ENCODE measurements at regions not wholly inside any gene's neighbourhood (a gene's known extent, or its start where the extent isn't known, plus 50 kb on each side); places are given as distances from the start of the nearest gene placed in this dataset.

GRCh38 chr2:35228584-35228983 is 1127.0 kb upstream of the CRIM1 start:
- no peak overlapping the region for H3K27ac ChIP-seq (ENCODE audit: low read depth, low read length, poor library complexity, severe bottlenecking)
- DNase-seq (ENCODE audit: low spot score): no peak
- no TSS peak for BruUV-seq (replicated peaks)
- ChIA-PET POLR2A (no interaction called here), CTCF (ENCODE audit: unreplicated experiment) (no interaction called here)
- H4K20me1 ChIP-seq (ENCODE audit: insufficient read depth, low read length): no peaks in the 10 kb centered on the region
- H3K4me1 ChIP-seq (ENCODE audit: insufficient read depth, low read length, poor library complexity, severe bottlenecking): no peaks in the 10 kb centered on the region
- H3K9me2 ChIP-seq (ENCODE audit: insufficient read depth, low read length): no peaks in the 10 kb centered on the region
- no peaks in the 10 kb centered on the region for H3K9me3 ChIP-seq (ENCODE audit: low read length)
- H3K4me3 ChIP-seq (ENCODE audit: low read depth, low read length, poor library complexity, severe bottlenecking): no peak overlapping the region
- intact Hi-C loops (cut with micrococcal nuclease; ENCODE audit: unreplicated experiment): no loop called here
- no peak overlapping the region for H2AFZ ChIP-seq (ENCODE audit: low read length)
- H3K36me3 ChIP-seq (ENCODE audit: insufficient read depth, low read length): no peaks in the 10 kb centered on the region
- TF ChIP-seq, protein P1, sequence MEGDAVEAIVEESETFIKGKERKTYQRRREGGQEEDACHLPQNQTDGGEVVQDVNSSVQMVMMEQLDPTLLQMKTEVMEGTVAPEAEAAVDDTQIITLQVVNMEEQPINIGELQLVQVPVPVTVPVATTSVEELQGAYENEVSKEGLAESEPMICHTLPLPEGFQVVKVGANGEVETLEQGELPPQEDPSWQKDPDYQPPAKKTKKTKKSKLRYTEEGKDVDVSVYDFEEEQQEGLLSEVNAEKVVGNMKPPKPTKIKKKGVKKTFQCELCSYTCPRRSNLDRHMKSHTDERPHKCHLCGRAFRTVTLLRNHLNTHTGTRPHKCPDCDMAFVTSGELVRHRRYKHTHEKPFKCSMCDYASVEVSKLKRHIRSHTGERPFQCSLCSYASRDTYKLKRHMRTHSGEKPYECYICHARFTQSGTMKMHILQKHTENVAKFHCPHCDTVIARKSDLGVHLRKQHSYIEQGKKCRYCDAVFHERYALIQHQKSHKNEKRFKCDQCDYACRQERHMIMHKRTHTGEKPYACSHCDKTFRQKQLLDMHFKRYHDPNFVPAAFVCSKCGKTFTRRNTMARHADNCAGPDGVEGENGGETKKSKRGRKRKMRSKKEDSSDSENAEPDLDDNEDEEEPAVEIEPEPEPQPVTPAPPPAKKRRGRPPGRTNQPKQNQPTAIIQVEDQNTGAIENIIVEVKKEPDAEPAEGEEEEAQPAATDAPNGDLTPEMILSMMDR (conservative IDR thresholded peaks at IDR 0.05; ENCODE audit: low read length): no peak
- TF ChIP-seq EZH2phosphoT487 (IDR thresholded peaks at IDR 0.05; ENCODE audit: borderline replicate concordance, low read depth, low read length): no peak
- no peaks in the 10 kb centered on the region for H3K79me2 ChIP-seq (ENCODE audit: insufficient read depth, low read depth, low read length)
- no peak overlapping the region for H3K4me2 ChIP-seq (ENCODE audit: low read length)

GRCh38 chr2:35220461-35220860 is 1135.1 kb upstream of the CRIM1 start:
- ChIA-PET CTCF (ENCODE audit: unreplicated experiment) (no interaction called here), POLR2A (interaction anchor here (0.6 to 0.7 kb wide), 2 partner anchors 10 to 1321 kb away, joined by 3 to 4 read pairs; no protein-coding TSS in a partner anchor)
- H3K36me3 ChIP-seq (ENCODE audit: insufficient read depth, low read length): no peaks in the 10 kb centered on the region
- H3K9me2 ChIP-seq (ENCODE audit: insufficient read depth, low read length): no peaks in the 10 kb centered on the region
- no peaks in the 10 kb centered on the region for H4K20me1 ChIP-seq (ENCODE audit: insufficient read depth, low read length)
- no peaks in the 10 kb centered on the region for H3K79me2 ChIP-seq (ENCODE audit: insufficient read depth, low read depth, low read length)
- intact Hi-C loops (cut with micrococcal nuclease; ENCODE audit: unreplicated experiment): no loop called here
- TF ChIP-seq EZH2phosphoT487 (IDR thresholded peaks at IDR 0.05; ENCODE audit: borderline replicate concordance, low read depth, low read length): no peak
- TF ChIP-seq, protein P1 (conservative IDR thresholded peaks at IDR 0.05; ENCODE audit: low read length): no peak
- no peak overlapping the region for H3K4me2 ChIP-seq (ENCODE audit: low read length)
- no peak overlapping the region for H3K4me3 ChIP-seq (ENCODE audit: low read depth, low read length, poor library complexity, severe bottlenecking)
- no peak overlapping the region for H2AFZ ChIP-seq (ENCODE audit: low read length)
- H3K9me3 ChIP-seq (ENCODE audit: low read length): no peaks in the 10 kb centered on the region
- no TSS peak for BruUV-seq (replicated peaks)
- no peak for DNase-seq (ENCODE audit: low spot score)
- no peak overlapping the region for H3K27ac ChIP-seq (ENCODE audit: low read depth, low read length, poor library complexity, severe bottlenecking)
- H3K4me1 ChIP-seq (ENCODE audit: insufficient read depth, low read length, poor library complexity, severe bottlenecking): no peaks in the 10 kb centered on the region

DNA sequence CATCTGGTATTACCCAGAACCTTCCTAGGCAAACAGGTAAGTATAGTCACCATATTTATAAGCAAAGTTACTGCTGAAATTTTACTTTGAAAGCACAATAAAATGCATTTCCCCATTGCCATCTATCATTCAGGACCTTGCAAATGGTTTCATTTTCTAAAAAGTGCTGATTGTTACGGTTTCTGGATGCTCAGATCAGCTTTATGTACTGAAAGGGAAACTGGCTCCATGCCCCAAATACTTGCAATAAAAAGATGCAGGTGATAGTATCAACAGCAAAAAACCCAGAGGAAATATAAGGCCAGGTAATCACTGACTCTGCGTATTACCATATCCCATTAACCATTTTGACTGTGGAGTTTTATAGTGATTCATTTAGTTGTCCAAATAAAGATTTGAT is 1150.7 kb upstream of the CRIM1 start:
- POLR2A ChIA-PET: interaction anchor here (0.6 to 0.9 kb wide), 2 partner anchors 48 to 153 kb away, joined by 3 read pairs; no protein-coding TSS in a partner anchor

More for the DNA sequence above, 1150.7 kb upstream of the CRIM1 start:
- no peaks in the 10 kb centered on the region for H3K79me2 ChIP-seq (ENCODE audit: insufficient read depth, low read depth, low read length)
- intact Hi-C loops (cut with micrococcal nuclease; ENCODE audit: unreplicated experiment): no loop called here
- no peak for TF ChIP-seq EZH2phosphoT487 (IDR thresholded peaks at IDR 0.05; ENCODE audit: borderline replicate concordance, low read depth, low read length)
- no peak overlapping the region for H3K27ac ChIP-seq (ENCODE audit: low read depth, low read length, poor library complexity, severe bottlenecking)
- no peak overlapping the region for H3K4me3 ChIP-seq (ENCODE audit: low read depth, low read length, poor library complexity, severe bottlenecking)
- no peaks in the 10 kb centered on the region for H3K36me3 ChIP-seq (ENCODE audit: insufficient read depth, low read length)
- no peak for DNase-seq (ENCODE audit: low spot score)
- CTCF ChIA-PET (ENCODE audit: unreplicated experiment): no interaction called here
- H3K9me2 ChIP-seq (ENCODE audit: insufficient read depth, low read length): no peaks in the 10 kb centered on the region
- no peaks in the 10 kb centered on the region for H3K4me1 ChIP-seq (ENCODE audit: insufficient read depth, low read length, poor library complexity, severe bottlenecking)
- H3K4me2 ChIP-seq (ENCODE audit: low read length): no peak overlapping the region
- no peaks in the 10 kb centered on the region for H4K20me1 ChIP-seq (ENCODE audit: insufficient read depth, low read length)
- no TSS peak for BruUV-seq (replicated peaks)
- no peak overlapping the region for H2AFZ ChIP-seq (ENCODE audit: low read length)
- H3K9me3 ChIP-seq (ENCODE audit: low read length): no peaks in the 10 kb centered on the region

All from OCI-LY7 (cell line).